GM12878 (cell line): ENCODE measurements at regions not wholly inside any gene's neighbourhood (a gene's known extent, or its start where the extent isn't known, plus 50 kb on each side); places are given as distances from the start of the nearest gene placed in this dataset.

Experiments used
- ATAC-seq: fragments of 200-7000 bp; cut with Tn5 transposase; 3 replicates; pipeline ENCODE4 v1.9.1; 2020; ENCODE audit warnings: mild to moderate bottlenecking, moderate library complexity
- BruUV-seq: library from RNA; stranded (reverse); fragments of 400-500 nt; replicated peaks from 2 replicates; lab custom pipeline; 2021; lab: Mats Ljungman, UMichigan
- CTCF ChIA-PET: fragments of 300-600 bp; sonication (Branson Sonifier 250); formaldehyde crosslinking; extraction: SDS; loops from one replicate; lab custom pipeline; 2021; ENCODE audit warnings: inconsistent platforms; lab: Yijun Ruan, JAX
- POLR2A ChIA-PET: fragments of 350-600 bp; formaldehyde crosslinking; extraction: SDS; loops from one replicate; lab custom pipeline; 2021; ENCODE audit warnings: inconsistent platforms; lab: Charles Lee
- RAD21 ChIA-PET: fragments of 300-600 bp; sonication (Branson Sonifier 250); formaldehyde crosslinking; loops from one replicate; lab custom pipeline; 2023; ENCODE audit warnings: antibody characterized with exemption; ENCODE audit not compliant: unreplicated experiment; lab: Charles Lee
- SMC1A ChIA-PET: fragments of 300-600 bp; sonication (Branson Sonifier 250); formaldehyde crosslinking; loops from one replicate; lab custom pipeline; 2023; ENCODE audit not compliant: unreplicated experiment, uncharacterized antibody; lab: Charles Lee
- DNase-seq: peaks from one replicate; pipeline ENCODE4 v3.0.0-alpha.2; 2011; ENCODE audit warnings: low read depth, low spot score
- FAIRE-seq: peaks from 3 replicates; lab custom pipeline; 2011; peaks lifted over from hg19 to GRCh38; lab: Jason Lieb, UNC
- H2AFZ ChIP-seq: 2 replicates; pipeline ENCODE4 v1.6.0; 2011; ENCODE audit warnings: low read depth, low read length, control low read depth; ENCODE audit not compliant: control insufficient read depth
- H3K27ac ChIP-seq: 2 replicates; pipeline ENCODE4 v1.5.1; 2011; ENCODE audit warnings: control low read depth; ENCODE audit not compliant: control insufficient read depth, insufficient read depth
- H3K27me3 ChIP-seq, 2 experiments: replicated peaks in 1 of 2; 2 replicates each; pipeline versions ENCODE4 v1.6.0 to v1.6.1; 2011; ENCODE audit warnings: low read length in 1 of 2; ENCODE audit not compliant: control insufficient read depth in 2 of 2, insufficient read depth in 2 of 2
- H3K36me3 ChIP-seq, 2 experiments: 2 replicates each; pipeline ENCODE4 v1.5.1; 2011; ENCODE audit warnings: low read length in 1 of 2; ENCODE audit not compliant: control insufficient read depth in 2 of 2, insufficient read depth in 2 of 2
- H3K4me1 ChIP-seq: 2 replicates; pipeline ENCODE4 v1.6.1; 2011; ENCODE audit warnings: mild to moderate bottlenecking, low read length, moderate library complexity, mixed read lengths; ENCODE audit not compliant: control insufficient read depth, insufficient read depth
- H3K4me2 ChIP-seq: 2 replicates; pipeline ENCODE4 v1.6.0; 2011; ENCODE audit warnings: control low read depth; ENCODE audit not compliant: control insufficient read depth, insufficient read depth
- H3K4me3 ChIP-seq: fragments of 200-600 bp; sonication (generic); 2 replicates; pipeline ENCODE4 v1.5.1; 2016
- H3K79me2 ChIP-seq: 2 replicates; pipeline ENCODE4 v1.6.0; 2011; ENCODE audit warnings: low read length; ENCODE audit not compliant: control insufficient read depth, insufficient read depth
- H3K9ac ChIP-seq: 2 replicates; pipeline ENCODE4 v1.8.0; 2011; ENCODE audit warnings: low read length, control low read depth, mixed read lengths; ENCODE audit not compliant: control insufficient read depth, insufficient read depth
- H3K9me3 ChIP-seq: replicated peaks from 3 replicates; pipeline ENCODE4 v1.5.1; 2011; ENCODE audit warnings: mild to moderate bottlenecking, low read length; ENCODE audit not compliant: control insufficient read depth, insufficient read depth
- H4K20me1 ChIP-seq: 2 replicates; pipeline ENCODE4 v1.6.0; 2011; ENCODE audit not compliant: control insufficient read depth, insufficient read depth
- BMI1 ChIP-seq: fragments of 450-650 bp; IDR thresholded peaks from 2 replicates; pipeline ENCODE4 v1.6.1; 2016; ENCODE audit warnings: mild to moderate bottlenecking, moderate library complexity, borderline replicate concordance
- CBFB ChIP-seq: IDR thresholded peaks from 2 replicates; pipeline ENCODE4 v1.6.1; 2016; ENCODE audit warnings: antibody characterized with exemption, low read depth
- EED ChIP-seq: sonication (generic); IDR thresholded peaks from 2 replicates; pipeline ENCODE4 v1.6.1; 2016; ENCODE audit warnings: antibody characterized with exemption, low read depth
- RAD21 ChIP-seq: IDR thresholded peaks from 2 replicates; pipeline ENCODE4 v1.6.1; 2011; ENCODE audit warnings: mild to moderate bottlenecking, low read depth, low read length, moderate library complexity; ENCODE audit not compliant: insufficient read depth
- SREBF2 ChIP-seq: IDR thresholded peaks from 2 replicates; pipeline ENCODE4 v1.6.1; 2012; ENCODE audit warnings: mild to moderate bottlenecking, low read length
- WGBS: methylation state at CpG from one replicate; pipeline ENCODE4 v1.1.6; 2016; ENCODE audit warnings: low lambda C conversion rate; ENCODE audit not compliant: insufficient replicate concordance, insufficient coverage; ENCODE audit errors: missing lambda C conversion rate; 5-methylcytosine and 5-hydroxymethylcytosine counted together
- in situ Hi-C: fragments of 300-500 bp; cut with MboI; formaldehyde crosslinking; loops from 9 replicates; pipeline ENCODE4 v1.14.3; 2018; ENCODE audit warnings: mixed read lengths
- intact Hi-C: fragments of 100-400 bp; cut with micrococcal nuclease; formaldehyde crosslinking; loops from one replicate; pipeline ENCODE4 v1.14.2; 2022; ENCODE audit not compliant: unreplicated experiment
- TF ChIP-seq, protein P1 (sequence below): IDR thresholded peaks from 2 replicates; pipeline ENCODE4 v1.6.1; 2012; ENCODE audit warnings: improper control_type of control experiment, low read depth, low read length; ENCODE audit not compliant: insufficient replicate concordance
- TF ChIP-seq, protein P2 (sequence below): IDR thresholded peaks from 2 replicates; pipeline ENCODE4 v1.6.1; 2011; ENCODE audit warnings: borderline replicate concordance, low read depth, mild to moderate bottlenecking, moderate library complexity, low read length; ENCODE audit not compliant: insufficient read depth, poor library complexity, severe bottlenecking

DNA sequence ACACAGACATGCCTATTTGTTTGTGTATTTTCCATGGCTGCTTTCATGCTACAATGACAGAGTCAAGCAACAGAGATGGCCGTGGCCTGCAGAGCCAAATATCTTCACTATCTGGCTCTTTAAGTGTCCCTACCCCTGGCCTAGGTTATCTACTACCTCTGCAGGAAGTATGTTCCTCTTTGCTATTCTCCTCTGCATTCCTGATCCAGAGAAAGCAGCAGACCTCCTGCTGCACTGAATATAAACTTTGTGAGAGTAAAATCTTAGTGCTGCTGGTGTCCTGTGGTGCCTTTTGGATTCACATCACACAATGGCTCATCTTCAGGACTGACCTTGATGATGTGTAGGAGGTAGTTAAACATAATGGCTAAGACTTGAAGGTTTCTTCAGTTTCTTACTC lies 233.4 kb downstream of the IPO8 start:
- no peak for TF ChIP-seq EED
- no peak for TF ChIP-seq CBFB
- TF ChIP-seq RAD21, result no peak
- no peak for TF ChIP-seq BMI1
- TF ChIP-seq, protein P1, sequence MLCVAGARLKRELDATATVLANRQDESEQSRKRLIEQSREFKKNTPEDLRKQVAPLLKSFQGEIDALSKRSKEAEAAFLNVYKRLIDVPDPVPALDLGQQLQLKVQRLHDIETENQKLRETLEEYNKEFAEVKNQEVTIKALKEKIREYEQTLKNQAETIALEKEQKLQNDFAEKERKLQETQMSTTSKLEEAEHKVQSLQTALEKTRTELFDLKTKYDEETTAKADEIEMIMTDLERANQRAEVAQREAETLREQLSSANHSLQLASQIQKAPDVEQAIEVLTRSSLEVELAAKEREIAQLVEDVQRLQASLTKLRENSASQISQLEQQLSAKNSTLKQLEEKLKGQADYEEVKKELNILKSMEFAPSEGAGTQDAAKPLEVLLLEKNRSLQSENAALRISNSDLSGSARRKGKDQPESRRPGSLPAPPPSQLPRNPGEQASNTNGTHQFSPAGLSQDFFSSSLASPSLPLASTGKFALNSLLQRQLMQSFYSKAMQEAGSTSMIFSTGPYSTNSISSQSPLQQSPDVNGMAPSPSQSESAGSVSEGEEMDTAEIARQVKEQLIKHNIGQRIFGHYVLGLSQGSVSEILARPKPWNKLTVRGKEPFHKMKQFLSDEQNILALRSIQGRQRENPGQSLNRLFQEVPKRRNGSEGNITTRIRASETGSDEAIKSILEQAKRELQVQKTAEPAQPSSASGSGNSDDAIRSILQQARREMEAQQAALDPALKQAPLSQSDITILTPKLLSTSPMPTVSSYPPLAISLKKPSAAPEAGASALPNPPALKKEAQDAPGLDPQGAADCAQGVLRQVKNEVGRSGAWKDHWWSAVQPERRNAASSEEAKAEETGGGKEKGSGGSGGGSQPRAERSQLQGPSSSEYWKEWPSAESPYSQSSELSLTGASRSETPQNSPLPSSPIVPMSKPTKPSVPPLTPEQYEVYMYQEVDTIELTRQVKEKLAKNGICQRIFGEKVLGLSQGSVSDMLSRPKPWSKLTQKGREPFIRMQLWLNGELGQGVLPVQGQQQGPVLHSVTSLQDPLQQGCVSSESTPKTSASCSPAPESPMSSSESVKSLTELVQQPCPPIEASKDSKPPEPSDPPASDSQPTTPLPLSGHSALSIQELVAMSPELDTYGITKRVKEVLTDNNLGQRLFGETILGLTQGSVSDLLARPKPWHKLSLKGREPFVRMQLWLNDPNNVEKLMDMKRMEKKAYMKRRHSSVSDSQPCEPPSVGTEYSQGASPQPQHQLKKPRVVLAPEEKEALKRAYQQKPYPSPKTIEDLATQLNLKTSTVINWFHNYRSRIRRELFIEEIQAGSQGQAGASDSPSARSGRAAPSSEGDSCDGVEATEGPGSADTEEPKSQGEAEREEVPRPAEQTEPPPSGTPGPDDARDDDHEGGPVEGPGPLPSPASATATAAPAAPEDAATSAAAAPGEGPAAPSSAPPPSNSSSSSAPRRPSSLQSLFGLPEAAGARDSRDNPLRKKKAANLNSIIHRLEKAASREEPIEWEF, result no peak
- TF ChIP-seq, protein P2, sequence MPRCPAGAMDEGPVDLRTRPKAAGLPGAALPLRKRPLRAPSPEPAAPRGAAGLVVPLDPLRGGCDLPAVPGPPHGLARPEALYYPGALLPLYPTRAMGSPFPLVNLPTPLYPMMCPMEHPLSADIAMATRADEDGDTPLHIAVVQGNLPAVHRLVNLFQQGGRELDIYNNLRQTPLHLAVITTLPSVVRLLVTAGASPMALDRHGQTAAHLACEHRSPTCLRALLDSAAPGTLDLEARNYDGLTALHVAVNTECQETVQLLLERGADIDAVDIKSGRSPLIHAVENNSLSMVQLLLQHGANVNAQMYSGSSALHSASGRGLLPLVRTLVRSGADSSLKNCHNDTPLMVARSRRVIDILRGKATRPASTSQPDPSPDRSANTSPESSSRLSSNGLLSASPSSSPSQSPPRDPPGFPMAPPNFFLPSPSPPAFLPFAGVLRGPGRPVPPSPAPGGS, result no peak
- TF ChIP-seq SREBF2, result no peak
- TF ChIP-seq, all 136 proteins: peak for 0

More for the DNA sequence above, 233.4 kb downstream of the IPO8 start:
- H3K4me2 ChIP-seq, result no peak overlapping the region
- no peak overlapping the region for H3K9ac ChIP-seq
- CTCF ChIA-PET, result no interaction called here
- 0% methylated on average over 1 of the region's 1 CpG for WGBS
- no peaks in the 10 kb centered on the region for H3K27me3 ChIP-seq
- H3K9me3 ChIP-seq, result no peaks in the 10 kb centered on the region
- no peaks in the 10 kb centered on the region for H3K4me1 ChIP-seq
- no peak overlapping the region for H3K27ac ChIP-seq
- RAD21 ChIA-PET, result no interaction called here
- BruUV-seq, result no TSS peak
- H3K36me3 ChIP-seq, result no peaks in the 10 kb centered on the region
- in situ Hi-C loops, result no loop called here
- DNase-seq (no peak), FAIRE-seq (no peak), ATAC-seq (no peak)
- intact Hi-C loops, result no loop called here
- H2AFZ ChIP-seq, result no peak overlapping the region
- H3K79me2 ChIP-seq, result no peaks in the 10 kb centered on the region
- H4K20me1 ChIP-seq, result no peaks in the 10 kb centered on the region
- SMC1A ChIA-PET, result no interaction called here
- no peak overlapping the region for H3K4me3 ChIP-seq
- POLR2A ChIA-PET, result no interaction called here
